ENCODE measurements at regions not wholly inside any gene's neighbourhood (a gene's known extent, or its start where the extent isn't known, plus 50 kb on each side); places are given as distances from the start of the nearest gene placed in this dataset.

- Histone ChIP-seq H2AFZ (ENCODE audit: low read depth, low read length) (no peak overlapping the region), H3K27me3 (ENCODE audit: low read depth, low read length) (no peaks in the 10 kb centered on the region), H3K36me3 (replicated peaks; ENCODE audit: low read depth, low read length) (peaks cover 11% of the 10 kb centered on the region), H3K9me3 (ENCODE audit: insufficient read depth, low read length) (peaks cover 8% of the 10 kb centered on the region; the same call in 1 of the 2 replicates), H3K4me2 (ENCODE audit: low read length) (no peak overlapping the region), H3K4me3 (ENCODE audit: low read length) (no peak overlapping the region), H4K20me1 (ENCODE audit: insufficient read depth, low read length) (no peaks in the 10 kb centered on the region), H3K27ac (ENCODE audit: low read length) (no peak overlapping the region), H3K4me1 (ENCODE audit: low read length) (peaks cover 10% of the 10 kb centered on the region), H3K9ac (ENCODE audit: low read length) (no peak overlapping the region), H3K79me2 (ENCODE audit: low read length) (no peaks in the 10 kb centered on the region)
- TF ChIP-seq EZH2phosphoT487 (IDR thresholded peaks at IDR 0.05; ENCODE audit: low read depth), result no peak
- TF ChIP-seq CTCF (IDR thresholded peaks at IDR 0.05; ENCODE audit: low read depth, low read length), result no peak
Measured at GRCh38 chr14:45970621-45971020, 681.0 kb downstream of the RPL10L start.

- peak overlapping the region; percentile 51 for H3K4me2 ChIP-seq (ENCODE audit: low read length)
- peaks cover 10% of the 10 kb centered on the region for H3K4me1 ChIP-seq (ENCODE audit: low read length)
- TF ChIP-seq EZH2phosphoT487 (IDR thresholded peaks at IDR 0.05; ENCODE audit: low read depth), result no peak
- no peak for TF ChIP-seq CTCF (IDR thresholded peaks at IDR 0.05; ENCODE audit: low read depth, low read length)
- peak overlapping the region; percentile 65 for H3K27ac ChIP-seq (ENCODE audit: low read length)
- H2AFZ ChIP-seq (ENCODE audit: low read depth, low read length), result peak overlapping the region; percentile 61
- H3K79me2 ChIP-seq (ENCODE audit: low read length), result no peaks in the 10 kb centered on the region
- no peaks in the 10 kb centered on the region for H3K27me3 ChIP-seq (ENCODE audit: low read depth, low read length)
- H4K20me1 ChIP-seq (ENCODE audit: insufficient read depth, low read length), result no peaks in the 10 kb centered on the region
- H3K9me3 ChIP-seq (ENCODE audit: insufficient read depth, low read length), result peaks cover 8% of the 10 kb centered on the region; the same call in 1 of the 2 replicates
- H3K9ac ChIP-seq (ENCODE audit: low read length), result no peak overlapping the region; the same call in 1 of the 2 replicates
- 0 out of 2 replicates have a peak overlapping the region, but pooled peaks have one; percentile 14 for H3K4me3 ChIP-seq (ENCODE audit: low read length)
- peaks cover 11% of the 10 kb centered on the region for H3K36me3 ChIP-seq (replicated peaks; ENCODE audit: low read depth, low read length)
Measured at GRCh38 chr14:45968037-45968436, 683.5 kb downstream of the RPL10L start.

GRCh38 chr14:45949479-45949878, 696.5 kb upstream of the MIS18BP1 start:
- no peak overlapping the region for H2AFZ ChIP-seq (ENCODE audit: low read depth, low read length)
- no peak overlapping the region for H3K27ac ChIP-seq (ENCODE audit: low read length)
- peak overlapping the region; percentile 16 for H3K4me2 ChIP-seq (ENCODE audit: low read length)
- H3K27me3 ChIP-seq (ENCODE audit: low read depth, low read length), result no peaks in the 10 kb centered on the region
- no peak overlapping the region for H3K9ac ChIP-seq (ENCODE audit: low read length)
- no peaks in the 10 kb centered on the region for H4K20me1 ChIP-seq (ENCODE audit: insufficient read depth, low read length)
- H3K4me1 ChIP-seq (ENCODE audit: low read length), result peaks cover 6% of the 10 kb centered on the region
- TF ChIP-seq EZH2phosphoT487 (IDR thresholded peaks at IDR 0.05; ENCODE audit: low read depth) (no peak), CTCF (IDR thresholded peaks at IDR 0.05; ENCODE audit: low read depth, low read length) (no peak)
- no peaks in the 10 kb centered on the region for H3K36me3 ChIP-seq (replicated peaks; ENCODE audit: low read depth, low read length)
- H3K79me2 ChIP-seq (ENCODE audit: low read length), result no peaks in the 10 kb centered on the region
- H3K9me3 ChIP-seq (ENCODE audit: insufficient read depth, low read length), result no peaks in the 10 kb centered on the region
- peak overlapping the region; percentile 7; the same call in 1 of the 2 replicates for H3K4me3 ChIP-seq (ENCODE audit: low read length)

GRCh38 chr14:45947830-45948229, 694.8 kb upstream of the MIS18BP1 start:
- H3K9ac ChIP-seq (ENCODE audit: low read length), result no peak overlapping the region
- no peaks in the 10 kb centered on the region for H3K79me2 ChIP-seq (ENCODE audit: low read length)
- H3K27ac ChIP-seq (ENCODE audit: low read length), result no peak overlapping the region
- no peak overlapping the region for H2AFZ ChIP-seq (ENCODE audit: low read depth, low read length)
- H3K36me3 ChIP-seq (replicated peaks; ENCODE audit: low read depth, low read length), result no peaks in the 10 kb centered on the region
- no peaks in the 10 kb centered on the region for H4K20me1 ChIP-seq (ENCODE audit: insufficient read depth, low read length)
- H3K4me1 ChIP-seq (ENCODE audit: low read length), result peaks cover 6% of the 10 kb centered on the region
- TF ChIP-seq EZH2phosphoT487 (IDR thresholded peaks at IDR 0.05; ENCODE audit: low read depth) (no peak), CTCF (IDR thresholded peaks at IDR 0.05; ENCODE audit: low read depth, low read length) (no peak)
- no peak overlapping the region for H3K4me3 ChIP-seq (ENCODE audit: low read length)
- no peaks in the 10 kb centered on the region for H3K9me3 ChIP-seq (ENCODE audit: insufficient read depth, low read length)
- H3K4me2 ChIP-seq (ENCODE audit: low read length), result no peak overlapping the region
- no peaks in the 10 kb centered on the region for H3K27me3 ChIP-seq (ENCODE audit: low read depth, low read length)

Data from OCI-LY3 (cell line).